PFSK-1 (cell line): ENCODE measurements at regions not wholly inside any gene's neighbourhood (a gene's known extent, or its start where the extent isn't known, plus 50 kb on each side); places are given as distances from the start of the nearest gene placed in this dataset.

ENCODE experiments used
- FOXP2 ChIP-seq: optimal IDR thresholded peaks from 2 replicates; pipeline ENCODE3; 2011; ENCODE audit warnings: borderline replicate concordance, control low read depth, inconsistent platforms; ENCODE audit not compliant: insufficient read depth; ENCODE audit errors: extremely low read length, extremely low read depth
- POLR2AphosphoS5 ChIP-seq: IDR thresholded peaks from 2 replicates; pipeline ENCODE4 v1.6.1; 2012; ENCODE audit warnings: low read depth, mild to moderate bottlenecking, control low read depth, low read length, moderate library complexity
- SIN3A ChIP-seq: IDR thresholded peaks from 2 replicates; pipeline ENCODE4 v1.6.1; 2012; ENCODE audit warnings: mild to moderate bottlenecking, low read length, moderate library complexity, borderline replicate concordance; ENCODE audit not compliant: insufficient read depth
- TF ChIP-seq, protein P1 (sequence below), 2 experiments: IDR thresholded peaks; 2 replicates each; pipeline versions ENCODE4 v1.6.1 to v1.8.0; 2011 to 2012; ENCODE audit warnings: low read depth in 2 of 2, low read length in 2 of 2, control low read depth in 1 of 2, inconsistent platforms in 1 of 2, mild to moderate bottlenecking in 1 of 2, moderate library complexity in 1 of 2; ENCODE audit not compliant: insufficient read depth in 1 of 2

- TF ChIP-seq POLR2AphosphoS5 (no peak), SIN3A (no peak), FOXP2 (no peak)
- TF ChIP-seq, protein P1, sequence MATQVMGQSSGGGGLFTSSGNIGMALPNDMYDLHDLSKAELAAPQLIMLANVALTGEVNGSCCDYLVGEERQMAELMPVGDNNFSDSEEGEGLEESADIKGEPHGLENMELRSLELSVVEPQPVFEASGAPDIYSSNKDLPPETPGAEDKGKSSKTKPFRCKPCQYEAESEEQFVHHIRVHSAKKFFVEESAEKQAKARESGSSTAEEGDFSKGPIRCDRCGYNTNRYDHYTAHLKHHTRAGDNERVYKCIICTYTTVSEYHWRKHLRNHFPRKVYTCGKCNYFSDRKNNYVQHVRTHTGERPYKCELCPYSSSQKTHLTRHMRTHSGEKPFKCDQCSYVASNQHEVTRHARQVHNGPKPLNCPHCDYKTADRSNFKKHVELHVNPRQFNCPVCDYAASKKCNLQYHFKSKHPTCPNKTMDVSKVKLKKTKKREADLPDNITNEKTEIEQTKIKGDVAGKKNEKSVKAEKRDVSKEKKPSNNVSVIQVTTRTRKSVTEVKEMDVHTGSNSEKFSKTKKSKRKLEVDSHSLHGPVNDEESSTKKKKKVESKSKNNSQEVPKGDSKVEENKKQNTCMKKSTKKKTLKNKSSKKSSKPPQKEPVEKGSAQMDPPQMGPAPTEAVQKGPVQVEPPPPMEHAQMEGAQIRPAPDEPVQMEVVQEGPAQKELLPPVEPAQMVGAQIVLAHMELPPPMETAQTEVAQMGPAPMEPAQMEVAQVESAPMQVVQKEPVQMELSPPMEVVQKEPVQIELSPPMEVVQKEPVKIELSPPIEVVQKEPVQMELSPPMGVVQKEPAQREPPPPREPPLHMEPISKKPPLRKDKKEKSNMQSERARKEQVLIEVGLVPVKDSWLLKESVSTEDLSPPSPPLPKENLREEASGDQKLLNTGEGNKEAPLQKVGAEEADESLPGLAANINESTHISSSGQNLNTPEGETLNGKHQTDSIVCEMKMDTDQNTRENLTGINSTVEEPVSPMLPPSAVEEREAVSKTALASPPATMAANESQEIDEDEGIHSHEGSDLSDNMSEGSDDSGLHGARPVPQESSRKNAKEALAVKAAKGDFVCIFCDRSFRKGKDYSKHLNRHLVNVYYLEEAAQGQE (IDR thresholded peaks at IDR 0.05; ENCODE audit: insufficient read depth in 1 of 2, low read depth in 2 of 2, low read length in 2 of 2), result no peak
Measured at GRCh38 chr10:110401401-110402076, 96.2 kb upstream of the DUSP5 start.
